B cell (primary cell): ENCODE measurements at regions not wholly inside any gene's neighbourhood (a gene's known extent, or its start where the extent isn't known, plus 50 kb on each side); places are given as distances from the start of the nearest gene placed in this dataset.

Experiments
- ATAC-seq: fragments of 200-7000 bp; cut with Tn5 transposase; one replicate; pipeline ENCODE4 v1.10.0; 2021; ENCODE audit warnings: low read depth, mild to moderate bottlenecking, moderate number of reproducible peaks, moderate library complexity
- CTCF ChIA-PET: fragments of 350-600 bp; sonication (Branson Sonifier 250); formaldehyde crosslinking; loops from one replicate; lab custom pipeline; 2021; ENCODE audit warnings: antibody characterized with exemption, inconsistent platforms; lab: Charles Lee
- POLR2A ChIA-PET: fragments of 350-600 bp; sonication (Branson Sonifier 250); formaldehyde crosslinking; loops from one replicate; lab custom pipeline; 2021; ENCODE audit warnings: antibody characterized with exemption; lab: Charles Lee
- DNase-seq: peaks from one replicate; pipeline ENCODE4 v3.0.0; 2013
- H2AFZ ChIP-seq: 2 replicates; pipeline ENCODE4 v1.6.1; 2012; ENCODE audit warnings: mild to moderate bottlenecking, low read depth, low read length; ENCODE audit not compliant: insufficient read depth, poor library complexity, severe bottlenecking
- H3K27ac ChIP-seq, 2 donors: 1 replicate in 1 of 2; 2 replicates in 1 of 2; pipeline ENCODE4 v1.5.1; 2012 to 2013; ENCODE audit warnings: low read length in 2 of 2, mild to moderate bottlenecking in 2 of 2, moderate library complexity in 1 of 2
- H3K27me3 ChIP-seq, 4 experiments: fragments of 200-600 bp in 1 of 4; sonication (generic) in 1 of 4; replicated peaks in 1 of 4; 1 replicate in 2 of 4; 2 replicates in 2 of 4; pipeline versions ENCODE4 v1.6.1 to v1.7.0; 2013 to 2016; ENCODE audit warnings: low read length in 3 of 4, mild to moderate bottlenecking in 2 of 4, mixed read lengths in 1 of 4, moderate library complexity in 1 of 4; ENCODE audit not compliant: insufficient read depth in 4 of 4, control insufficient read depth in 3 of 4; ENCODE audit errors: control extremely low read depth in 1 of 4
- H3K36me3 ChIP-seq, 2 experiments: replicated peaks in 1 of 2; 1 replicate in 1 of 2; 2 replicates in 1 of 2; pipeline versions ENCODE4 v1.6.1 to v1.7.1; 2013; ENCODE audit warnings: low read length in 1 of 2; ENCODE audit not compliant: insufficient read depth in 2 of 2, control insufficient read depth in 1 of 2; ENCODE audit errors: control extremely low read depth in 1 of 2, extremely low read depth in 1 of 2
- H3K4me1 ChIP-seq, 2 donors: fragments of 200-600 bp in 1 of 2; sonication (generic) in 1 of 2; 1 replicate in 1 of 2; 2 replicates in 1 of 2; pipeline versions ENCODE4 v1.5.1 to v1.6.1; 2013 to 2017; ENCODE audit warnings: low read length in 2 of 2; ENCODE audit not compliant: control insufficient read depth in 2 of 2, insufficient read depth in 2 of 2
- H3K4me2 ChIP-seq: replicated peaks from 2 replicates; pipeline ENCODE3; 2012; ENCODE audit warnings: mild to moderate bottlenecking, low read depth, low read length; ENCODE audit not compliant: poor library complexity, severe bottlenecking
- H3K4me3 ChIP-seq, 5 experiments: fragments of 200-600 bp in 1 of 5; sonication (generic) in 1 of 5; 1 replicate in 3 of 5; 2 replicates in 2 of 5; pipeline versions ENCODE4 v1.5.1 to v1.7.0; 2011 to 2016; ENCODE audit warnings: low read length in 4 of 5, mild to moderate bottlenecking in 4 of 5, low read depth in 2 of 5, control low read depth in 1 of 5, moderate library complexity in 1 of 5; ENCODE audit not compliant: insufficient read depth in 1 of 5; ENCODE audit errors: control extremely low read depth in 1 of 5, extremely low read depth in 1 of 5
- H3K79me2 ChIP-seq: fragments of 200-600 bp; sonication (generic); one replicate; pipeline ENCODE4 v1.6.0; 2016; ENCODE audit warnings: low read length; ENCODE audit not compliant: control insufficient read depth, insufficient read depth
- H3K9ac ChIP-seq: fragments of 200-600 bp; sonication (generic); 2 replicates; pipeline ENCODE4 v1.6.1; 2017; ENCODE audit warnings: mild to moderate bottlenecking, low read length, moderate library complexity
- H3K9me3 ChIP-seq, 3 donors: one replicate each; pipeline versions ENCODE4 v1.6.1 to v1.7.1; 2013; ENCODE audit warnings: low read length in 2 of 3; ENCODE audit not compliant: control insufficient read depth in 2 of 3, insufficient read depth in 1 of 3; ENCODE audit errors: control extremely low read depth in 1 of 3
- H4K20me1 ChIP-seq: 2 replicates; pipeline ENCODE4 v1.6.0; 2012; ENCODE audit warnings: mild to moderate bottlenecking, low read length; ENCODE audit not compliant: insufficient read depth, control insufficient read depth, poor library complexity, severe bottlenecking
- H3K27ac Mint-ChIP-seq: one replicate; pipeline ENCODE4 v1.8.0; 2021; ENCODE audit warnings: mixed read lengths
- H3K27me3 Mint-ChIP-seq: one replicate; pipeline ENCODE4 v1.8.0; 2021; ENCODE audit warnings: mixed read lengths
- H3K4me1 Mint-ChIP-seq: one replicate; pipeline ENCODE4 v1.8.0; 2021; ENCODE audit warnings: mixed read lengths
- H3K4me3 Mint-ChIP-seq: one replicate; pipeline ENCODE4 v1.8.0; 2021; ENCODE audit warnings: mixed read lengths
- H3K9me3 Mint-ChIP-seq: one replicate; pipeline ENCODE4 v1.8.0; 2022; ENCODE audit warnings: mixed read lengths; ENCODE audit not compliant: insufficient read depth
- EZH2 ChIP-seq: IDR thresholded peaks from 2 replicates; pipeline ENCODE4 v1.6.1; 2012; ENCODE audit warnings: borderline replicate concordance, low read depth, mild to moderate bottlenecking, moderate library complexity, low read length; ENCODE audit not compliant: insufficient read depth, poor library complexity, severe bottlenecking
- WGBS: methylation state at CpG from one replicate; pipeline ENCODE4 v1.1.5; 2013; ENCODE audit warnings: missing lambda C conversion rate; ENCODE audit not compliant: insufficient coverage; 5-methylcytosine and 5-hydroxymethylcytosine counted together
- intact Hi-C: fragments of 100-400 bp; cut with micrococcal nuclease; formaldehyde crosslinking; loops from one replicate; pipeline ENCODE4 v1.10.0; 2022
- TF ChIP-seq, protein P1 (sequence below): fragments of 200-600 bp; IDR thresholded peaks from one replicate; pipeline ENCODE4 v1.8.0; 2022; ENCODE audit warnings: antibody characterized with exemption, mild to moderate bottlenecking

DNA sequence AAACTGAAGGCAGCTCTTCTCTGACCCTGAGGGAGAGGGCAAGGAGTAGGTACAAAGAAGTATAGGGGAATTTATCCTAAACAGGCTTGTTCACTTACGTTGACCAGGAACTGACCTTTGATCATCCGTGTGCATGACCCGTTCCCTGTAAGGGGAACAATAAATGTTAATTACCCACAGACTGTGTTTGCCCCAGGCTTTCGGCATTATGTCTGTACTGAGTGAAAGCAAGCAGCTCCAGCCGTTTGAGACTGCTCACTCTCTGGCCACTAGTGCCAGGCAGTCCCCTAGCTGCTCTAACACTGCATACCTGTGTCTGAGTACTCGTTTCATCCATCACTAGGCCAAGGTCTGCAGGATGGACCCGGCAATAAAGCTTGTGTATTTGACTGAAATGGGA lies 1365.3 kb downstream of the NCAM2 start:
- WGBS, result 92% methylated on average over 6 of the region's 7 CpGs
- no peak overlapping the region for H3K9ac ChIP-seq
- no peak overlapping the region for H3K27ac ChIP-seq
- no peak overlapping the region for H3K27ac Mint-ChIP-seq
- no peaks in the 10 kb centered on the region for H3K27me3 ChIP-seq
- no peaks in the 10 kb centered on the region for H3K4me1 ChIP-seq
- H4K20me1 ChIP-seq, result no peaks in the 10 kb centered on the region
- H3K27me3 Mint-ChIP-seq, result no peaks in the 10 kb centered on the region
- CTCF ChIA-PET, result no interaction called here
- H3K36me3 ChIP-seq, result no peaks in the 10 kb centered on the region
- TF ChIP-seq EZH2, result no peak
- TF ChIP-seq, protein P1, sequence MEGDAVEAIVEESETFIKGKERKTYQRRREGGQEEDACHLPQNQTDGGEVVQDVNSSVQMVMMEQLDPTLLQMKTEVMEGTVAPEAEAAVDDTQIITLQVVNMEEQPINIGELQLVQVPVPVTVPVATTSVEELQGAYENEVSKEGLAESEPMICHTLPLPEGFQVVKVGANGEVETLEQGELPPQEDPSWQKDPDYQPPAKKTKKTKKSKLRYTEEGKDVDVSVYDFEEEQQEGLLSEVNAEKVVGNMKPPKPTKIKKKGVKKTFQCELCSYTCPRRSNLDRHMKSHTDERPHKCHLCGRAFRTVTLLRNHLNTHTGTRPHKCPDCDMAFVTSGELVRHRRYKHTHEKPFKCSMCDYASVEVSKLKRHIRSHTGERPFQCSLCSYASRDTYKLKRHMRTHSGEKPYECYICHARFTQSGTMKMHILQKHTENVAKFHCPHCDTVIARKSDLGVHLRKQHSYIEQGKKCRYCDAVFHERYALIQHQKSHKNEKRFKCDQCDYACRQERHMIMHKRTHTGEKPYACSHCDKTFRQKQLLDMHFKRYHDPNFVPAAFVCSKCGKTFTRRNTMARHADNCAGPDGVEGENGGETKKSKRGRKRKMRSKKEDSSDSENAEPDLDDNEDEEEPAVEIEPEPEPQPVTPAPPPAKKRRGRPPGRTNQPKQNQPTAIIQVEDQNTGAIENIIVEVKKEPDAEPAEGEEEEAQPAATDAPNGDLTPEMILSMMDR, result no peak
- POLR2A ChIA-PET, result no interaction called here
- H3K4me3 Mint-ChIP-seq, result no peak overlapping the region
- no peaks in the 10 kb centered on the region for H3K4me1 Mint-ChIP-seq
- H3K4me3 ChIP-seq, result no peak overlapping the region
- H3K9me3 Mint-ChIP-seq, result peaks cover 4% of the 10 kb centered on the region
- no peak for ATAC-seq
- H2AFZ ChIP-seq, result no peak overlapping the region
- intact Hi-C loops, result no loop called here
- H3K4me2 ChIP-seq, result no peak overlapping the region
- DNase-seq, result no peak
- H3K79me2 ChIP-seq, result no peaks in the 10 kb centered on the region
- peaks cover 0 to 4% (median 1%) of the 10 kb centered on the region in 3 donors for H3K9me3 ChIP-seq

GRCh38 chr21:22364163-22364562 lies 1366.0 kb downstream of the NCAM2 start:
- H3K27me3 Mint-ChIP-seq, result no peaks in the 10 kb centered on the region
- 83% methylated on average over 3 of the region's 5 CpGs for WGBS

More at GRCh38 chr21:22364163-22364562, 1366.0 kb downstream of the NCAM2 start:
- no peaks in the 10 kb centered on the region for H4K20me1 ChIP-seq
- no peak overlapping the region for H3K9ac ChIP-seq
- DNase-seq (no peak), ATAC-seq (no peak)
- H3K9me3 ChIP-seq, result peaks cover 0 to 4% (median 1%) of the 10 kb centered on the region in 3 donors
- H3K27me3 ChIP-seq, result no peaks in the 10 kb centered on the region
- ChIA-PET CTCF (no interaction called here), POLR2A (no interaction called here)
- no peak overlapping the region for H3K27ac Mint-ChIP-seq
- H2AFZ ChIP-seq, result no peak overlapping the region
- no peaks in the 10 kb centered on the region for H3K9me3 Mint-ChIP-seq
- no peaks in the 10 kb centered on the region for H3K4me1 Mint-ChIP-seq
- no peak overlapping the region for H3K27ac ChIP-seq
- no peak overlapping the region for H3K4me3 Mint-ChIP-seq
- H3K79me2 ChIP-seq, result no peaks in the 10 kb centered on the region
- intact Hi-C loops, result no loop called here
- no peak overlapping the region for H3K4me3 ChIP-seq
- H3K36me3 ChIP-seq, result no peaks in the 10 kb centered on the region
- no peak for TF ChIP-seq EZH2
- TF ChIP-seq, protein P1, result no peak
- no peak overlapping the region for H3K4me2 ChIP-seq
- H3K4me1 ChIP-seq, result no peaks in the 10 kb centered on the region
